ENCODE measurements at regions not wholly inside any gene's neighbourhood (a gene's known extent, or its start where the extent isn't known, plus 50 kb on each side); places are given as distances from the start of the nearest gene placed in this dataset.
"Not testable (repeated sequence)": the region's sequence is repeated elsewhere in the genome, so short reads cannot be mapped to it uniquely, and the experiment has no call there.

GRCh38 chr13:65310663-65311328, 1919.3 kb downstream of the PCDH9 start:
- H3K27me3 ChIP-seq = no peaks in the 10 kb centered on the region
- no peak for DNase-seq (ENCODE audit: low spot score in 2 of 2)
- TF ChIP-seq EP300 (IDR thresholded peaks at IDR 0.05) (no peak), CTCF (IDR thresholded peaks at IDR 0.05) (no peak), POLR2A (IDR thresholded peaks at IDR 0.05) (no peak)
- no peaks in the 10 kb centered on the region for H3K36me3 ChIP-seq
- peaks cover 0 to 11% (median 0%) of the 10 kb centered on the region in 4 donors for H3K9me3 ChIP-seq
- WGBS, 2 donors = 93 to 98% methylated on average over 29 of the region's 29 CpGs
- no peak overlapping the region for H3K27ac ChIP-seq
- H3K4me1 ChIP-seq = no peaks in the 10 kb centered on the region
- H3K4me3 ChIP-seq = no peak overlapping the region

GRCh38 chr13:65309906-65310305, 1920.2 kb downstream of the PCDH9 start:
- no peak for TF ChIP-seq CTCF (IDR thresholded peaks at IDR 0.05)
- TF ChIP-seq EP300 (IDR thresholded peaks at IDR 0.05) = no peak
- TF ChIP-seq POLR2A (IDR thresholded peaks at IDR 0.05) = no peak
- no peak overlapping the region for H3K27ac ChIP-seq
- no peaks in the 10 kb centered on the region for H3K4me1 ChIP-seq
- WGBS, 2 donors = 97 to 98% methylated on average over 5 to 6 of the region's 6 CpGs
- peaks cover 0 to 11% (median 0%) of the 10 kb centered on the region in 4 donors for H3K9me3 ChIP-seq
- no peak overlapping the region for H3K4me3 ChIP-seq
- DNase-seq (ENCODE audit: low spot score in 2 of 2) = no peak
- no peaks in the 10 kb centered on the region for H3K27me3 ChIP-seq
- no peaks in the 10 kb centered on the region for H3K36me3 ChIP-seq

GRCh38 chr13:65308729-65309128, 1921.4 kb downstream of the PCDH9 start:
- 97 to 100% methylated on average over 1 of the region's 1 CpG for WGBS, 2 donors
- H3K27ac ChIP-seq; H3K9me3 ChIP-seq; H3K4me1 ChIP-seq; H3K4me3 ChIP-seq; DNase-seq (ENCODE audit: low spot score in 2 of 2); H3K36me3 ChIP-seq; H3K27me3 ChIP-seq: not testable (repeated sequence)

- H3K4me1 ChIP-seq = no peaks in the 10 kb centered on the region
- no peak for DNase-seq (ENCODE audit: low spot score in 2 of 2)
- H3K27me3 ChIP-seq = no peaks in the 10 kb centered on the region
- no peak overlapping the region for H3K27ac ChIP-seq
- 46 to 67% methylated on average over 1 of the region's 1 CpG for WGBS, 2 donors
- H3K9me3 ChIP-seq = no peaks in the 10 kb centered on the region
- no peak overlapping the region for H3K4me3 ChIP-seq
- TF ChIP-seq CTCF (IDR thresholded peaks at IDR 0.05) (no peak), EP300 (IDR thresholded peaks at IDR 0.05) (no peak), POLR2A (IDR thresholded peaks at IDR 0.05) (no peak)
- no peaks in the 10 kb centered on the region for H3K36me3 ChIP-seq
These were observed 1923.1 kb downstream of the PCDH9 start for GRCh38 chr13:65307056-65307455.

GRCh38 chr13:65302691-65303090, 1927.4 kb downstream of the PCDH9 start:
- Histone ChIP-seq H3K27me3 (no peaks in the 10 kb centered on the region), H3K4me3 (no peak overlapping the region), H3K4me1 (no peaks in the 10 kb centered on the region), H3K36me3 (no peaks in the 10 kb centered on the region), H3K27ac (no peak overlapping the region), H3K9me3 (no peaks in the 10 kb centered on the region)
- TF ChIP-seq POLR2A (IDR thresholded peaks at IDR 0.05) = no peak
- no peak for TF ChIP-seq CTCF (IDR thresholded peaks at IDR 0.05)
- TF ChIP-seq EP300 (IDR thresholded peaks at IDR 0.05) = no peak
- 88% methylated on average over 3 of the region's 3 CpGs for WGBS, 2 donors
- no peak for DNase-seq (ENCODE audit: low spot score in 2 of 2)

- no peak for DNase-seq (ENCODE audit: low spot score in 2 of 2)
- Histone ChIP-seq H3K27ac (no peak overlapping the region), H3K36me3 (no peaks in the 10 kb centered on the region), H3K27me3 (no peaks in the 10 kb centered on the region), H3K4me1 (no peaks in the 10 kb centered on the region), H3K4me3 (no peak overlapping the region), H3K9me3 (no peaks in the 10 kb centered on the region)
- TF ChIP-seq POLR2A (IDR thresholded peaks at IDR 0.05) (no peak), EP300 (IDR thresholded peaks at IDR 0.05) (no peak), CTCF (IDR thresholded peaks at IDR 0.05) (no peak)
These were observed 1928.6 kb downstream of the PCDH9 start for GRCh38 chr13:65301506-65301905.
